VCaP (cell line): ENCODE measurements at regions not wholly inside any gene's neighbourhood (a gene's known extent, or its start where the extent isn't known, plus 50 kb on each side); places are given as distances from the start of the nearest gene placed in this dataset.
"Not testable (repeated sequence)": the region's sequence is repeated elsewhere in the genome, so short reads cannot be mapped to it uniquely, and the experiment has no call there.

Experiments
- H3K27ac ChIP-seq: fragments of 450-650 bp; 2 replicates; pipeline ENCODE4 v1.5.1; 2017
- TF ChIP-seq, protein P1 (sequence below): fragments of 450-650 bp; conservative IDR thresholded peaks from 2 replicates; pipeline ENCODE4 v1.5.1; 2017; ENCODE audit warnings: mild to moderate bottlenecking, moderate library complexity

DNA sequence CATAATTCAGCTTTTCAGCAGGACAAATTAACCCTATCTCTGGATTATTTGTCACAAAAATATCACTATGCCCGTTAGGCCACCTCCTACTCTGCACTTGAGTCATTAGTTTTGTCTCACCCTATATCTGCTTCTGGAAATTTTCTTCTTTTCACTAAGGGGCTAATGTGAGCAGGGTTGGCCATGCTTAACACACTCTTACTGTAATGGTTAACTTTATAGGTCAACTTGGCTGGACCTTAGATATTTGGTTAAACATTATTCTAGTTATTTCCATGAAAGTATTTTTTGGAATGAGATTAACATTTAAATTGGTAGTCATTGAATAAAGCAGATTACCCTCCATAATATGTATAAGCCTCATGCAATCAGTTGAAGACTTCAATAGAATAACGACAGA is 394.6 kb upstream of the PTCHD4 start:
- no peak overlapping the region for H3K27ac ChIP-seq
- TF ChIP-seq, protein P1, sequence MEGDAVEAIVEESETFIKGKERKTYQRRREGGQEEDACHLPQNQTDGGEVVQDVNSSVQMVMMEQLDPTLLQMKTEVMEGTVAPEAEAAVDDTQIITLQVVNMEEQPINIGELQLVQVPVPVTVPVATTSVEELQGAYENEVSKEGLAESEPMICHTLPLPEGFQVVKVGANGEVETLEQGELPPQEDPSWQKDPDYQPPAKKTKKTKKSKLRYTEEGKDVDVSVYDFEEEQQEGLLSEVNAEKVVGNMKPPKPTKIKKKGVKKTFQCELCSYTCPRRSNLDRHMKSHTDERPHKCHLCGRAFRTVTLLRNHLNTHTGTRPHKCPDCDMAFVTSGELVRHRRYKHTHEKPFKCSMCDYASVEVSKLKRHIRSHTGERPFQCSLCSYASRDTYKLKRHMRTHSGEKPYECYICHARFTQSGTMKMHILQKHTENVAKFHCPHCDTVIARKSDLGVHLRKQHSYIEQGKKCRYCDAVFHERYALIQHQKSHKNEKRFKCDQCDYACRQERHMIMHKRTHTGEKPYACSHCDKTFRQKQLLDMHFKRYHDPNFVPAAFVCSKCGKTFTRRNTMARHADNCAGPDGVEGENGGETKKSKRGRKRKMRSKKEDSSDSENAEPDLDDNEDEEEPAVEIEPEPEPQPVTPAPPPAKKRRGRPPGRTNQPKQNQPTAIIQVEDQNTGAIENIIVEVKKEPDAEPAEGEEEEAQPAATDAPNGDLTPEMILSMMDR, result no peak

DNA sequence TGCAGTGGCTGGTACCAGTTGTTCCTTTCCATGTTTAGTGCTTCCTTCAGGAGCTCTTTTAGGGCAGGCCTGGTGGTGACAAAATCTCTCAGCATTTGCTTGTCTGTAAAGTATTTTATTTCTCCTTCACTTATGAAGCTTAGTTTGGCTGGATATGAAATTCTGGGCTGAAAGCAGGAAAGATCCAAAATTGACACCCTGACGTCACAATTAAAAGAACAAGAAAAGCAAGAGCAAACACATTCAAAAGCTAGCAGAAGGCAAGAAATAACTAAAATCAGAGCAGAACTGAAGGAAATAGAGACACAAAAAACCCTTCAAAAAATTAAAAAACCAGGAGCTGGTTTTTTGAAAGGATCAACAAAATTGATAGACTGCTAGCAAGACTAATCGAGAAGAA is 382.4 kb upstream of the PTCHD4 start:
- H3K27ac ChIP-seq, result not testable (repeated sequence)

DNA sequence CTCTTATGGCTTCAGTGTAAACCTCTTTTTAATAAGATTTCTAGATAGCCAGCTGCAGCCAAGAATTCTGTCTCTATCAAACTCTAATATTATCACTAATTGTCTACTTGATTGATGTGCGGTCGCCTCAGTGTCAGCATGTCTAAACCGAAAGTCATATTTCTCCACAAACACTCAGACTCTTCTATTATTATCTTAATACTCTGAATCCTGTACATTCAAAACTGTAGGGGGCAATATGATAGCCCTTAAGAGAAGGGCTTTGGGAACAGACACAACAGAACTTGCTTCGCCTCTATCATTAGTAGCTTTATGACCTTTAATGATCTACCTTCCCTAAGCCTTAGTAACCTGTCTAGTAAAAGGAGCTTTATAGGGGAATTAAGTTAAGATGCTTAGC is 379.7 kb upstream of the PTCHD4 start:
- H3K27ac ChIP-seq, result no peak overlapping the region
- TF ChIP-seq, protein P1, result no peak

DNA sequence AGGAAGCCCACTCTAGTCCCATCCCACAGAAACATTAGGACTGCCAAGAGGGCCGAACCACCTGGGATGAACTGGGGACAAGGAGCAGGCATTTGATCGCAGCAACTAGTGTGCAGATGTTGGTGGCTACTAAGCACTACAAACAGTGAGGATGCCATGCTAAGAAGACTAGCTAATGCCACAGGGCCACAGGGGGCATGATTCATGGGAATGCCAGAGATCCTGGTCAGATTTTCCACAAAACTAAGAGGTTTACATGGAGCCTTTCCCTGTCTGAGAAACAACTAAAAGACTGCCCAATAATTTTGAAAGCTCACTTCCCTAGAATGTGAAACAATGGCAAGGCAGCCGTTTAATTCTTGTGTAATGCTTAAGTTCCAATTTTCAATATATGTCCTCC is 375.9 kb upstream of the PTCHD4 start:
- TF ChIP-seq, protein P1, result no peak

DNA sequence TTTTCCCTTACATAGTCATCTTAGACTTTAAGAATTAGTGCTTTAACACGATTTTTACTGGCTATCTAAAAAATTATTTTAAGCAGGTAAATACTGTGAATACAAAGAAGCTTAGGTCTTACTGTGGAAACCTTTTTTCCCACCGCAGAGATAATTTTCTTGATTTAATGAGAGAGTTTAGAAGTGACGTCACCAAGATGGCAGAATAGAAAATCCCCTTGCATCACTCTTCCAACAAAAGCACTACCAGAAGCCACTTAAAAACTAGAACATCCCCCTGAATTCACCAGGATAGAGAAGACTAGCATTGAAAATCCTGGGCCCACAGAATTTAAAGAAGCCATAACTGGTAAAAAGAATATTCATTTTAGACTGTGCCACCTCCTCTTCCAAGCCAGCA is 375.4 kb upstream of the PTCHD4 start:
- no peak overlapping the region for H3K27ac ChIP-seq
- TF ChIP-seq, protein P1, result no peak

More for the DNA sequence above, 375.9 kb upstream of the PTCHD4 start:
- no peak overlapping the region for H3K27ac ChIP-seq

DNA sequence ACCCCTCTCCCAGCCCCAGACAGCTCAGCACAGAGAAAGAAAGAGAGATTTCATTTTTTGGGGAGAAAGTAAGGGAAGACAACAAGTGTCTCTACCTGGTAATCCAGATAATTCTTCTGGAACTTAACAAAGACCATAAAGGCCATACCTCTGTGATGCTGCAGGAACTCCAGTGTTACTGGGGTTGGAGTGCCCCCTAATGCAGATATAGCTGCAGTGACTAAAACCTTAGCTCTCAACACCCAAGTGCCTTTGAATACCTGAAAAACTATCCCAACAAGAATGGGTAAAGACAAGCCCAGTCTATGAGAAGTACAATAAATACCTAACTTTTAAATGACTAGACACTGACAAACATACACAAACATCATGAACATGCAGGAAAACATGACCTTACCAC is 365.3 kb upstream of the PTCHD4 start:
- H3K27ac ChIP-seq, result no peak overlapping the region
- TF ChIP-seq, protein P1, result no peak

DNA sequence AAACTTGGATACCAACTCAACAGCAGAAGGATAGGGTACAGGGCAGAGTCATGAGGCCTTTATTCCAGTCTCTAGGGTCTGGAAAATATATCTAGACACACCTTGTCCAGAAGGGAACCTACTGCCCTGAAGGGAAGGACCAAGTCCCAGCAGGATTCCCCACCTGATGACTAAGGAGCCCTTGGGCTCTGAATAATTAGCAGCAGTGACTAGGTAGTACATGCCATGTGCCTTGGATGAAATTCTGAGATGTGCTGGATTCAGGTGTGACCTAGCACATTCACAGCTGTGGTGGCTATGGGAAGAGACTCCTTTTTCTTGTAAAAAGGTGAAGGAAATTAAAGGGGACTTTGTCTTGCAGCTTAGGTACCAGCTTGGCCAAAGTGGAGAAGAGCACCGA is 364.3 kb upstream of the PTCHD4 start:
- TF ChIP-seq, protein P1, result no peak

DNA sequence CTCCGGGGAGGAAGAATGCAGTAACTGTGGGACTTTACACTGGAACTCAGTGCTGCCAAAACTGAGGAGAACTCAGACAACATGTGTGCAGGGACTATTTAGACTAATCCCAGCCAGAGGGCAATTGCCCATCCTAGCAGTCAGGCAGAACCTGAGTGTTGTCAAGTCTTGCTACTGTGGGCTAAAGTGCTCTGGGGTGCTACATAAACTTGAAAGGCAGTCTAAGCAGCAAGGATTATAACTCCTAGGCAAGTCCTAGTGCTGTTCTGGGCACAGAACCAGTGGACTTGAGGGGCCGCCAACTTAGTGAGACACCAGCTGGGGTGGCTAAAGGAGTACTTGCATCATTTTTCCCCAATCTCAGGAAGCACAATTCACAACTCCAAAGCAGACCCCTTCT is 363.8 kb upstream of the PTCHD4 start:
- H3K27ac ChIP-seq, result no peak overlapping the region
- TF ChIP-seq, protein P1, result no peak

More for the DNA sequence above, 364.3 kb upstream of the PTCHD4 start:
- H3K27ac ChIP-seq, result no peak overlapping the region
